Stimulated activated CD4-positive, alpha-beta T cell treated with anti-CD3 and anti-CD28 coated beads, Interleukin-4, amount 100 ng/mL, for 48 hours (primary cell): ENCODE measurements at regions not wholly inside any gene's neighbourhood (a gene's known extent, or its start where the extent isn't known, plus 50 kb on each side); places are given as distances from the start of the nearest gene placed in this dataset.

Experiments
- DNase-seq, 2 donors: peaks; one replicate each; pipeline ENCODE4 v3.0.0-alpha.2; 2020; ENCODE audit warnings: low read depth in 2 of 2

DNA sequence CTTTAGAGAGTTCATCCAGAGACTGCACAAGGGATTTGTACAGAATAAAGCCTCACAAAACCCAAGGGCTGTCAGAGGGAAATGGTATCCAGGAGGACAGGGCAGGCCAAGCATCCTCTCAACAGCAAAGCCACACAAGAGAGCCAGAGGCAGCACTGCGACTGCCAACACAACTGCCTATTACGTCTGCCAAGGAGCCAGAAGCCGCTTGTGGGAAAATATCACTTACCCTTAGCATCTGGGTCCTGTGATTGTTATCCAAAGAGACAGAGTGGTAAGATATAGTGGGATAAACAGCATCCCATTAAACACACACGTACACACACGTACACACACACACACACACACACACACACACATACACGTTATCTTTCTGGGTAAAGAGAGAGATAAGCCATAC, 618.3 kb upstream of the AGTR1 start:
- no peak for DNase-seq

DNA sequence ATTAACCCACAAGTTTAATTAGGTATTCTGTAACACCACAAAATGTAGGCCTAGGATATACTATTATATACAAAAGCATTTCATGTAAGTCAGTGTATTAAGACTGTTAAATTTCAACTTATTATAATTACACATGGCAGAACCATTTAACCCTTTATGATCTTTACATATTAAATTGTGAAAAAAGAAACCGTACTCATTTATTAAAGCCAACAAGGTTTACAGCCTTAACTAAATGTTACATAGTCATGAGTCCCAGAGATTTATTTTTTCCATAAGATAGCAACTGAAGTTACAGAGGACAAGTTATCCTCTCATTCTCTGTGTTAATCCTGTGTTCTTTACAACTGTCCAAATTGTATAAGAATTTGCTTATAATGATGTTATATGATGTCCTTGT, 615.8 kb upstream of the AGTR1 start:
- DNase-seq: no peak

DNA sequence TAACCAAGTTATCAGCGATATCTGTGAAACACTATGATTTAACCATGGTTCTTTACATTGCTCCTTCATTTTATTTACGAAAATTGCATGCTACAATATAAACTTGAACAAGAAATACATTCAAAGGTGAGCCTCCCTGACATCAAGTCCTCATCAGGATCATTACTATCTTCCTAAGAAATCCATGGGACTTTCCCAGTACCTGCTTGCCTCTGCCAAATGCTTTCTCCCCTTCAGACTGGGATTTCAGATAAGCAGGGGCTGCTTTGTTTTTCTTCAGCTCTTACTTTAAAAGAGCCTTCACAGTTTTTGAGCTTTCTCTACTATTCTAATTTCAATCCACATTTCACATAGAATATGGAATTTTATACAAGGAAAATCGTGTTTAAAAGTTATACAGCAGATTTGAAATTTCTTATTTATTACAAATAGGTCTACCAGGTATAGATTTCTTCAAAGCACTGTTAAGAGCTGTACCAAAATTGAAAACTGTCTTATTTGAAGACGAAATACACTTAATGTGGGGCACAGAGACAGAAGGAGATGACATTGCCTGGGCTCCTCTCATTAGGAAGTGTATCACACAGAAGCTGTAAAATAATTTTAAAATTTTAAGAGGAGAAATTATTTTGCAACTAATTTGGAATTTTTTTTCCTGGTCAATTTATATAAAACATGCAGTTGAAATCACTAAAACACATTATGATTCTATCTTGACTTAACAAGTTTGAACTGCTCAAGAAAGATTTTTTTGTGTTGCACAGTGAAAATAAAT, 615.0 kb upstream of the AGTR1 start:
- DNase-seq: no peak

DNA sequence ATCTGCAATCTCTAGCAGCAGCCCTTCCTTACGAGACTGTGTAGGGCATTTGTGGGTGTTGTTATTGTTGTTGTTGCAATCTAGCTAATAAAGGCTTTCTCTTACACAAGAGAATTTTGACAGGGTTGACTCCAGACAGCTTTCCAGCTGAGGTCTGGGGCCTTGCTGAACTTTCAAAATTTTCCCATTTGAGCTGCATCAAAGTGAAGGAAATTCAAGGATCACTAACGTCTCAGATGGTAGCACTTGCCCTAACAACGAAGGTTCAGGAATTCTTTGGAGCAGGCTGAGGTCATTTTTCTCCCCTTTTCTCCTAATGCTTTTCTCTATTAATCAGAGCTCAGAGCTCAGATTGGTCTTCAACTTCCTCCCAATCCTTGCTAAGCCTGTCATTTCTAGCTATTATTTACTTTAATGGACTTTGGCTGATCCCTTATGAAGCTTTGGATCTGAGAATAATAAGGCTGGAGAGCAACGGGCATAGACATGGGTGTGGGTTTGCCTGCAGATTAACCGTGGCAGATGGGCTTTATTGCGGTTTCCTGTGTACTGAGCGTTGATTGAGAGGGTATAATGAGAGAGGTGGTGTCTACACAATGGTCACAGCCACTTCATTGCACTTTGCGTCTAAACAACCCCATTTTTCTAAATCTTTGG, 614.0 kb upstream of the AGTR1 start:
- DNase-seq: no peak

DNA sequence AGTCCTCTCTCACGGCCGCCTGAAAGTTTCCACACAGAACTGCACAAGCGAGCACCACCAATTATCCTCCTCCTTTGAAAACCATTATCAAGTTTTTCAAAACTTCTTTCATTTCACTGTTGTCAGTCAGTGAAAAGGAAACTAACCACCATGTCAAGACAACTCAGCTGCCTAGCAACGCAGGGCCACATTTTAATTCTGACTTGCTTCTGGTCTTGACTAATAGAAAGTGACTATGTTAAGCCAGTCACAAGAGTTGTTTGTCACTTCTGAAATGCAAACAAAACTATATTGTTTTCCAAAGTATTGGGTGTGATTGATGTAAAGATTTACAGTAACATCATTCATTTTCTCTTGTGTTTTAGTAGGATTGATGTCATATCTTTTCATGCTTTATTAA, 612.8 kb upstream of the AGTR1 start:
- DNase-seq: no peak

DNA sequence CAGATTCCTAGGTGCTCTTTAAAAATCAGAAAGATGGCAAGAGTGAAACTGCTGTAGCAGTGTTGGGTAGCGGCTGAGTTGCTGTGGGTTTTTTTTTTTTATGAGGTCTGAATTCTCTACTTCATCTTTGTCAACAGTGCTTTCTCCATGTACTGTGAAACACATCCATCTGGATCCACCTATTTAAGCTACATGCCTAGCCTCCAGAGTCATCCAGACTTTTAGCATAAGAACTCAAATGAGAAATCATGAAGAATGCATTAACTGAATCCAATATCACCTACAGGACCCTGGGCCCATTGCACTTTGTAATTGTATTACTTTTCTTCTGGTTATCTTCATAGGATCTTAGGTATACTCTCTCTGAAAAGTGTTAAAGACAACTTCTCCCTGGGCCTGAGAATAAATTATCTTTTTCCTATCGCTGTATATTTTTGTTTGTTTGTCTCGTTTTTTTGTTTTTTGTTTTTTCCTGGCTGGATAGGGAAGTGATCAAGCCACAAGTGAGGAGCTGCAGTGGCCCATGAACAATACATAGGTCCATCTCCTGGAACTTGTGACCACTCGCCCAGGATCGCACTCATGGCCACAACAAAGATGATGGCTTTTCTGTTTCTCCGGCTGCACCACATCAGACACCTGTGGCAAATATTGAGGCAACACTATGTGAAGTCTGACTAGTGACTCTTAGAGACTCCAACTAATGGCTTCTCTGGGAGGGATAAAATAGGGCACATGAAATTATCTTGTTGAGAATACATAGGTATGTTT, 609.9 kb upstream of the AGTR1 start:
- DNase-seq: no peak

DNA sequence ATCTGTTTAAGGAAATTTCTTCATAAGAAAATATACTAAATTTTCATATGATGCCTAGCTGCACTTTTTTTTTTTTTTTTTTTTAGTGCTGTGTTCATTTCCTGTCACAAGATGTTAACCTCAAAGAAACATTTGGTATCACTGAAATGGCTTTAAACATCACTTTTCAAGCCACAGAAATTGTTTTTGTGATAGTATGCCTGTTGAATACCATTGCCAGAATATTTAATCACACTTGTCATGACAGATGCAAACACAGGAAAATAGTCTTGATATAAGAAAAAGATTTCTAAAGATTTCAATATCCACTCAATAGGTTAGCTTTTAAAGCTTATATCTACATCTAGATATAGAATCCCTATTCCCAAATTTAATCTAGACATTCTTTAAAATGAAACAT, 608.5 kb upstream of the AGTR1 start:
- no peak for DNase-seq

DNA sequence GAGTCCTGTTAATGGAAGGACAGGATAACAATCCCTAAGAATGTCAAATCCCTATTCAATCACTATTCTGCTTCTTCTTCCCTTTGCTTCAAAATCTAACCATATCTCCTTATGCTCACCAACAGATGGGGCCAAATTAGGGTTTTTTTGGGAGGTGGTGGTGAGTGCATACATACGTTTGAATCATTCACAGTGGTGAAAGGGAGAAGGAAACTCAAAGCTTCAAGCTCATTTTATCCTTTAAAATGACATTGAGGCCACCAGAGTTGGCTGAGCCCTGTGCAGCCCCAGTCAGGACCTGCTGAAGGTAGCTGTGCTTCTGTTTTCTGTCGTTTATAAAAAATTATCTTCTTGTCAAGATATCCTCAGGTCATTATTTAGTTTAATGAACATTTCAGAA, 607.5 kb upstream of the AGTR1 start:
- DNase-seq: no peak

DNA sequence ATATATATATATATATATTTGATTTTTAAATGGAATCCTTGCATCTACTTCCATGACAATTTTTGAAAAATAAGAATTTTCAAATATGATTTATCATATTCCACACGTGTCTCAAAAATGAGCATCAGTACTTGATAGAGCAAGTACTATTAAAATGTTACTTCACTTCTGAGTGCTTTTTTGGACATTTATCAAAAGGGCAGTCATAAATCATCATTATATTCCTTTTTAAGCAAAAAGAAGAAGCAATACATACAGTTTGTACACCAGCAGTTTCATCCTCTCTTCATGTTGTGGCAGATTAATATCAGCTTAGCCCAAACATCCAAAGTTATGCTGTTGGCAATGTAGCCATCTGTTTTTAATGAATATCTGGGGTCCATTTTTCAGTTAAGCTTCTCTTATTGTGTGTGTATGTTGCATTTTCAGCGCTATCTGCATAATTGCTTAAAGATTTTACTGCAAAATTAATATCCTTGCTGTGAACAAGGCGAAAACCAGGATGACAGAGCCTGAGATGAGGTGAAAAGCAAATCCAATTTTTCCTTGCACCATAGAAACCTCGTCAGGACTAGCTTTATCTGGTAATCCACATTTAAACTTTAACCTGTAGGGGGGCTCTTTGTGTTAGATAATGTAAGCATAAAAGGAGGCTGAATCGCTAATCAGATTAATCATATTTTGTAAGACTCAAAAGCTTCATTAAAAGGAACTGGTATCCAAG, 604.9 kb upstream of the AGTR1 start:
- no peak for DNase-seq

DNA sequence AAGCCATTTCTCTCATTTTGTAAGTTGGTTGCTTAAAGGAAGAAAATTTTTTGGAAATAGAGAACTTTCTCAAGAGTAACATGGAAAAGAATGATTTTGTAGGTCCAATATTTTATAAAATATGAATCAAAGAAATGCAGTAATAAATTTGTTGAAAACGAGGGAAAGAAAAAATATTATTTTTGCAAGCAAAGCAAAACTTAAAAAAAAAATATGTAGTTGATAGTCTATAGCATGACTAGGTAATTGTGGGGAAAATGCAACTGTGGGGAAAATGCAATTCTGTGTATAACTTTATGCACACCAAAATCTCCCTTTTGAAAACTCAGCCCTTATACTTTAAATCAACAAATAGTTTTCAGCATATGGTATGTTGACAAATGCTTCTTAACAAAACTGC, 604.0 kb upstream of the AGTR1 start:
- DNase-seq: no peak

DNA sequence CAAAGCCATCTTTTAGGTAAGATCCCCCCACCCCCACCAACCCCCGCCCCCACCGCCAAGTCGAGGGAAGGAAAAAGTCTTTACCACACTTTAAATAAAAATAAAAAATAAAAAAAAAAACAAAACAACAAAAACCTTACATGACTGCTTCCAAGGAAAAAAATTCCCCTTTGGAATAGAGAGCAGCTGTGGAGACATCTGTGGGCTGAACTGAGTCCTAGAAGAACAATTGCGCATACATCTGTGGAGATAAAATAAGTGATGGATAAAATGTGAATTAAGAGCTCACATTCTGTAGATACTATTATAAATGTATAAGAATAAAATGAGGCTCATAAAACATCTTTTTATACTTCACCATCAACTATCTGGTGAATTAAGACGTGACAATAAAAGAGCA, 601.7 kb upstream of the AGTR1 start:
- DNase-seq: no peak

DNA sequence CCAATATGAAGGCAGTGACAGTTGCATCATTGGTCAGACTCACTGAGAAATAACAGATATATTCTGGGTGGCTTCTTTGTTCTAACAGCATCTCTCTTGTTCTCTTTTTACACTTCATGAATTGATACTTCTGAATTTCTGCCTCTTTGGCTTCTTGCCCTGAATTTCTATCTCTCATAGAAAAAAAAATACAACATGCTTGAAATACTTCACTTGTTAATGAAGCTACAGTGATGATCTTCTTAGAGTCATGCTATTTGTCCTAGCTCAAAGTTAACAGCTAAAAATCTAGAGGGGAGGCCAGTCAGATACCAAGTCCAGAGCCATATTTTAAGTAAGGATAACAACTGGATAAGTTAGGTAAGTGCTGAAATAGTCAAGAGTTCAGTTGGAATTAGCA, 597.2 kb upstream of the AGTR1 start:
- no peak for DNase-seq

DNA sequence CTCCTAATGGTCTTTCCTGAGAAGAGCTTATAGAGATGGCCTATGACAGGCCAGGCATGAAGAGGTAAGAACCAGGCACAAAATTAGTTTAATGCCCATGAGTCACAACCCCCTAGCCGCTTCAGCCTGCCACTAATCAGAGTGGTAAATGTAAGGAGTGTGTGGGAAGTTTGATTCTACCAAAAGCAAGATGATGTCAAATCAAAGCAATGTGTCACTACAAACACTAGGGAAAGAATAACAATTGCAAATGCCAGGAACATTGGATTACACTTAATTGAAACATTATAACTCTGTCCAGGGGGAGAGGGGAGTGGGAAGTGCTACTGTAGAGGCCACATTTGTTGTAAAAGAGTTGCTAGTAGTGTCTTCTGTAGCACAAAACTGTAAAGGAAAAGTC, 596.6 kb upstream of the AGTR1 start:
- no peak for DNase-seq

DNA sequence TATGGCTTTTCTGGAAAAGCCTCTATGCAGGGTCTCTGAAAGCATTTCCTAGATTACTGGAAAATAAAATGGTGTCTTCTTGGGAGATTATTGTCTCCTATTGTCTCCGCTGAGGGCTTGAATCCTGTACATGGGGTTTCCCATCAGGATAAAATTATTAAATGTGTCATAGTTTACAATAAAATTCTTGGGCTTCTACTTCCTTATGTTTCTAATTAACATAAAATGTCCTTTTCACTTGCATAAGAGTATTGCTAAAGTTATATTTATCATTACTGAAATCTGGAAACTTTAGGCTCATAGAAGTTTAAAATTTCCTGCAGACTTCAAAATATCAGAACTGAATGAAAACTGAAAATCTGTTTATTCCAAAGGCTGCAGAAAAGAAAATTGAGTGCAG, 595.5 kb upstream of the AGTR1 start:
- no peak for DNase-seq

DNA sequence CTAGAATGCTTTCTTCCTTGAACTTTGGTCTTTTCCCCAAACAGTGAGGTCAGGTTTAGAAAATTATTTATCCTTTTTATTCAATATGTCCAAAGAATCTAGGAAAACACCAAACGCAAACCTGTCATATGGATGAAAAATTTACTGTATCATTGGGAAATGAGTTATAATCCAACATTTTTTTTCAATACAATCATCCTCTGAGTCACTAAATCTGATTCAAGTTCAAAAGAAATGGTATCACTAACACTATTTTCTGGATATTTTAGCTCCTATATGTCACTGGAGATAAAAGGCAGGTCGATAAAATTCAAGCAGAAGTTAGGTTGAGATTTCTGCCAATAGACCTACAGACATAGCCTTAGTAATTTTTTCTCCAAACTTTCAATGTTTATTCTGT, 591.6 kb upstream of the AGTR1 start:
- DNase-seq: no peak

DNA sequence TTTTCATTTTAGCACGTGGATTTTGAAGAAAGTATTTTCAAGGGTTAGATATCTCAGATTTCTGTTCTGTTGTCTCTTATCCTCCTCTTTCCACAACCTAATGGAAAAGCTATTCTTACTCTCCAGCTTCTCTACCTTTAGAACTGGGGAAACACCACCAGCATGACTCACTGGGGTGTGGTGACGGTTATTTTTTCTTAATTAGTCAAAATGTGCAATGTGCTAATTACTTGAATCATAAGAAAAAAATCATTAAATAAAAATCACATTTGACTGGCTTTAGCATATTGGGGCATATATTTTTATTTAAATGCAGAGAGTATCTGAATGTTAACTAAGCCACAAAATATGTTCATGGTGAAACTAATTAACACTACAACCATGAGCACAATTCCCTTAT, 570.7 kb upstream of the AGTR1 start:
- DNase-seq: no peak

DNA sequence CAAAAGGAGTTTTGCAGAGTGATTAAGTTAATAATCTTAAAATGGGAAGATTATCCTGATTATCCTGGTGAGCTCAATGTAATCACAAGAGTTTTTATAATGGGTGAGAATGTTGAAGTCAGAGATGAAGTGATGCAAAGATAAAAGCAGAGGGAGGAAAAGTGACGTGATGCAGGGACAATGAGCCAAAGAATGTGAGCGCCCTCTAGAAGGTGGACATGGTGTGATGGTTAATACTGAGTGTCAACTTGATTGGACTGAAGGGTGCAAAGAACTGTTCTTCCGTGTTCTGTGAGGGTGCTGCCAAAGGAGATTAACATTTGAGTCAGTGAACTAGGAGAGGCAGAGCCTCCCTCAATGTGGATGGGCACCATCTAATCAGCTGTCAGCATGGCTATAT, 569.6 kb upstream of the AGTR1 start:
- DNase-seq: no peak

DNA sequence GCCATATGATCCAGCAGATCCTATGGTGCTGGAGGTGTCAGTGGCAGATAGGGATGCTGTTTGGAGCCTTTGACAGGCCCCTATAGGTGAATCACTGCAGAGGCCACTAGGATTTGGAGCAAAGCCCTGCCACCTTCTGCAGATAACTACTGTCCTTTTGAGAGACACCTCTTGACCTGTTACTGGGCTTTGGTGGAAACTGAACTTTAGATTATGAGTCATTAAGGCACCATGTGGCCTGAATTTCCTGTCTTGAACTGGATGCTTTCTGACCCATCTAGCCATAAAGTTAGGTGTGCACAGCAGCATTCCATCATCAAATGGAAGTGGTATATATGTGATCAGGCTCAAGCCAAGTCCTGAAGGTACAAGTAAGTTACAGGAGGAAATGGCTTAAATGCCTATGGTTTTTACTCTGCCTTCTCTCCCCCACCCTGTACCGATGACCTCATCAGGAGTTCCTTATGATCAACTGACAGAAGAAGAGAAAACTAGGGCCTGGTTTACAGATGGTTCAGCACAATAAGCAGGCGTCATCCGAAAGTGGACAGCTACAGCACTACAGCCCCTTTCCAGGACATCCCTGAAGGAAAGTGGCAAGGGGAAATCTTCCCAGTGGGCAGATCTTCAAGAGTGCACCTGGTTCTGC, 565.6 kb upstream of the AGTR1 start:
- no peak for DNase-seq

DNA sequence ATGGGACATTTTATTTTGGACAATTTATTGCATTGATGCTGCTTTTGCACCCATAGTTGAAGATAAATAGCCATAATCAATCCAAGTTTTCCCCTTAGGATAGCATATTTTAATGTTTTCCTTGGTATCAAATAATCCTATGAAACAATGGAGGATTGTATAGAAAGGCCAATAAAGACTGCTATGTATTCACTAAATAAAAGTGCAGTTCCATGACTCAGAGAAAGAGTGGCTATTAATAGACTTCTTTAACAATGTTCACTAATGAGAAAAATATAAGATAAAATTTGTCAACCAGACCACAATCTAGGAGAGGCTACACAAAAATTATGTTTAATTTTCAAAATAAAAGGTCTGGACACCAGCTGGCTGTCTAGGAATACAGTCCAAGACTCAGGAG, 560.9 kb upstream of the AGTR1 start:
- DNase-seq: no peak

DNA sequence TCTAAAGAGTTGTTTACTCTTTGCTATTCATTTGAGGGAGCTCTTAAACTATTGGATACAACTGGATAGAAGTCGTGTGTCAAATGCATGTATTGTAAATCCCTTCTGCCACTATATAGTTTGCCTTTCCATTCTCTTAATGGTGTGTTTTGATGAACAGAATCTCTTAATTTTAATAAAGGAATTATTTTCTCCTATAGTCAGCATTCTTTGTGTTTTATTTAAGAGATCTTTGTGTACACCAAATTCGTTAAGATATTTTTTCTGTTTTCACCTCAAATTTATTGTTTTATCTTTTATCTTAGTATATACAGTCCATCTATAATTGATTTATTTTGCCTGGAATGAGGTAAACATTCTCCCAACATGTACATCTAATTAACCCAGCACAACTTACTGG, 551.5 kb upstream of the AGTR1 start:
- DNase-seq: no peak

DNA sequence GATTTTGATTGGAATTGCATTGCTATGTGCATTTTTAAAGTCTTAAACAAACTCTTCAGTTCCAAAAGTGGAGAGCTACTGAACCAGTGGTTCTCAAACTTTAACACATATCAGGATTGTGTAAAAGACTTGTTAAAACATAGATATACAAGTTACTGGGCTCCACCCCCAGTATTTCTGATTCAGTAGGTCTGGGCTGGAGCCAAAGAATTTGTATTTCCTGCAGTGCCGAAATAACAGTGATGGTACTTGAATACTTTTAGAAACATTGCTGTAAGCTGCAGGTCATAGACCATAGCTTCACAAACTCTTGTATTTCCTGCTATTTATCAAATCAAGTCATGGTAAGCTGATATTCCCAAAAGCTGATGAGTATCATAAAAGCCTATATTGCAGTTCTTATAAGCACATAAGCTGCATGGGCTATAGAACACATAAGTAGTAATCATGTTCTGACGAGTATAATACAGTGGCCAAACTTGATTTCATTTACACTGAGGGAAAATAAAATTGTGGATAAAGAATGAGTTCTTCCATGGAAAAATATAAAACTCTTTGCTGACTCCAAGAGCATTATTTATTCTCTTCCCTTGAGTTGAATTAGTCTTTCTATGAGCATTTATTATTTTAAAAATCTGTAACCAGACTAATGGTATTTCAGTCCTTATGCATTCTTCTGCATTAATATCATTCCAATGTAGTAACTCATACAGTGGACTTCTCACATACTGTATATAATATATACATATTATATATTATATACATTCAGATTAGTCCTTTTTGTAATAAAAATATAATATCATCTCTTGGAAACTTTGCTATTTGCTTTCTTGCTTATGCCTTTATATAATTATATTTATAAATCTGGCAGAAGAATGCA, 550.5 kb upstream of the AGTR1 start:
- DNase-seq: no peak
